HFFc6 (cell line): ENCODE measurements at regions not wholly inside any gene's neighbourhood (a gene's known extent, or its start where the extent isn't known, plus 50 kb on each side); places are given as distances from the start of the nearest gene placed in this dataset.

Experiments
- DNase-seq: peaks from one replicate; pipeline ENCODE4 v3.0.0-alpha.2; 2018
- H3K27ac Mint-ChIP-seq: 2 replicates; pipeline ENCODE4 v1.8.0; 2020; ENCODE audit warnings: mild to moderate bottlenecking, mixed read lengths
- H3K27me3 Mint-ChIP-seq: 2 replicates; pipeline ENCODE4 v1.8.0; 2021; ENCODE audit warnings: mild to moderate bottlenecking, moderate library complexity, mixed read lengths; ENCODE audit not compliant: insufficient read depth
- H3K36me3 Mint-ChIP-seq: 2 replicates; pipeline ENCODE4 v1.8.0; 2021; ENCODE audit warnings: low read depth, mixed read lengths
- H3K4me1 Mint-ChIP-seq: 2 replicates; pipeline ENCODE4 v1.8.0; 2020; ENCODE audit warnings: low read depth, mixed read lengths
- H3K4me3 Mint-ChIP-seq: 2 replicates; pipeline ENCODE4 v1.8.0; 2020; ENCODE audit warnings: mild to moderate bottlenecking, moderate library complexity, mixed read lengths
- H3K9me3 Mint-ChIP-seq: 2 replicates; pipeline ENCODE4 v1.8.0; 2020; ENCODE audit warnings: mild to moderate bottlenecking, mixed read lengths
- CTCF ChIP-seq: fragments of 200-600 bp; sonication (generic); IDR thresholded peaks from 2 replicates; pipeline ENCODE4 v1.5.0; 2021; ENCODE audit warnings: antibody characterized with exemption, mild to moderate bottlenecking

DNA sequence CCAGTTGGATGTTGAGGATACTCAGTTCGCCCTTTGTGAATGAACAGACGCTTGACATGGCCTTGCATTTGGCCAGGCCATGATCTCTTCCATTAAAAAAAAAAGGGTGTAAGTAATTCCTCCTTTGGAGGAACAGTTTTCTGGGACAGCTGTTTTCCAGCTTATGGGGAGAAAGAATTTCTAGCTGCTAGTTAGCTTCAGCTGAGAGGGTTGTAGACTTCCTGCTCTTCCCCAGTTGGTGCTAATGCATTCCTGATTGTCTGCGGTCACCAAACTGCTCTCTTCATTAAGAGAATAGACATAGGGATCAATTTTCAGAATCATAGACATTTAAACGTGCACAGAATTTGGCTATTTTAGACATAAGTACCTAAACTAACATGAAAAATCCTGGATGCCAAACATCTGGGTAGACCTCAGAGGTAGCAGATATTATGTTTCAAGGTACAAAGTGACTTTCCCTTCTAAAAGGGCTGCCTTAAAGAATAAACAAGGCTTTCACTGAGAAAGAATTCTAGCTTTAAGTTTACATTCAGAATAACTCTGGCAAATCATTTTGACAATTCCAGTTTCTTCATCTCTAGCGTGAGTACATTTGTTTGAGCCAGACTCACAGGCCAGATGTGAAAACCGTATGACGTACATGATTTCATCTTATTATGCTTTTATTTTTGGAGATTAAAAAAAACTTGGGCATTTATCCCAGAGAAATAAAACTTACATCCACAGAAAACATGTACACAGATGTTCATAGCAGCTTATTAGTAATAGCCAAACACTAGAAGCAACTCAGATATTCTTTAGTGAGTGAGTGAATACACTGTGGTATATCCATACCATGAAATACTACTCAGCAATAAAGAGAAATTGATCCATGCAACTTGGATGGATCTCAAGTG is 71.2 kb downstream of the MAIP1 start:
- no peak for DNase-seq
- Mint-ChIP-seq H3K27ac (no peak overlapping the region), H3K4me1 (peaks cover 10% of the 10 kb centered on the region), H3K4me3 (no peak overlapping the region), H3K9me3 (no peaks in the 10 kb centered on the region), H3K36me3 (no peaks in the 10 kb centered on the region), H3K27me3 (peaks cover 5% of the 10 kb centered on the region)
- TF ChIP-seq CTCF: no peak

DNA sequence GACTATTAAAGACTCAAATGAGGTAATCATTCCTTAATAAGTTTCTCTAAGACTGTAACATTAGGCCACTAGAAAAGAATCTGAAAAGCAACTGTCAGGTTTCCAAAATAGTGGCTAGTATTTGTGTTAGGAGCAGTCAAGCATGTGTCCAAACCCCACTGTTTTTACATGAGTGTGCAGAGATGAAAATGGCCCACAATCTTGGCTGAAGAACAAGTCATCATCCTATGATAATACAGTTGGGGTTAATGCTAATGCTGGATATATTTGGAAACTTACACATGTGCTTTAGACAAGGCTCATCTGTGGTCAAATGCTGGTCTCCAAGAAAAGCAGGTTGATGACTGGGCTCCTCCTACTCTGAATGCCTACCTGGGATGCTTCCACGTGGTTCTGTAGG is 73.6 kb downstream of the MAIP1 start:
- Mint-ChIP-seq H3K9me3 (no peaks in the 10 kb centered on the region), H3K4me3 (no peak overlapping the region), H3K27me3 (peaks cover 2% of the 10 kb centered on the region), H3K4me1 (peaks cover 10% of the 10 kb centered on the region), H3K27ac (no peak overlapping the region), H3K36me3 (no peaks in the 10 kb centered on the region)
- DNase-seq: no peak
- no peak for TF ChIP-seq CTCF

DNA sequence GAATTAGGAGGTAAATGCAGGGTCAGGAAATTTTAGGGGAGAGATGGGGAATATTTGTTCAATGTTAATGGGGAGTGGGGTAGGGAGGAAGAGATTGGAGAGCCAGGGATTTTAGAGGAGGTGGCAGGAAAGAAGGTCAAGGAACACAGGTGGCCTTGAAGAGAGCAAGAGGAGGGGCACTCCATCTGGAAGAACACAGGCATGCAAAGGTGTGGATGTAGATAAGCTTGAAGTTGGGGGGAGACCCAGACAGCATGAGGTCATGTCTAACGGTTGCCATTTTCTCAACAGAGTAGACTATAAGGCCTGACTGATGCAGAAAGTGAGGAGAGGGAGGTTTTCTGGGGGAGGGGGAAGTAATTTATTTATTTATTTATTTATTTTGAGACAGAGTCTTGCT is 77.5 kb downstream of the MAIP1 start:
- Mint-ChIP-seq H3K4me3 (no peak overlapping the region), H3K27me3 (peaks cover 2% of the 10 kb centered on the region), H3K4me1 (no peaks in the 10 kb centered on the region), H3K36me3 (no peaks in the 10 kb centered on the region), H3K9me3 (no peaks in the 10 kb centered on the region), H3K27ac (no peak overlapping the region)
- DNase-seq: no peak
- no peak for TF ChIP-seq CTCF

GRCh38 chr2:200033929-200034328 is 78.5 kb downstream of the MAIP1 start:
- no peaks in the 10 kb centered on the region for H3K9me3 Mint-ChIP-seq
- H3K27me3 Mint-ChIP-seq: peaks cover 2% of the 10 kb centered on the region
- TF ChIP-seq CTCF: no peak
- no peaks in the 10 kb centered on the region for H3K4me1 Mint-ChIP-seq
- H3K36me3 Mint-ChIP-seq: no peaks in the 10 kb centered on the region
- DNase-seq: no peak
- H3K4me3 Mint-ChIP-seq: no peak overlapping the region
- no peak overlapping the region for H3K27ac Mint-ChIP-seq

- TF ChIP-seq CTCF: no peak
- Mint-ChIP-seq H3K36me3 (no peaks in the 10 kb centered on the region), H3K27me3 (peaks cover 2% of the 10 kb centered on the region)
Measured at GRCh38 chr2:200034816-200035215, 79.4 kb downstream of the MAIP1 start.

More at GRCh38 chr2:200034816-200035215, 79.4 kb downstream of the MAIP1 start:
- H3K4me3 Mint-ChIP-seq: no peak overlapping the region
- H3K9me3 Mint-ChIP-seq: no peaks in the 10 kb centered on the region
- H3K4me1 Mint-ChIP-seq: peaks cover 3% of the 10 kb centered on the region; the same call in 1 of the 2 replicates
- no peak overlapping the region for H3K27ac Mint-ChIP-seq
- DNase-seq: no peak
